ENCODE measurements at regions not wholly inside any gene's neighbourhood (a gene's known extent, or its start where the extent isn't known, plus 50 kb on each side); places are given as distances from the start of the nearest gene placed in this dataset.

DNA sequence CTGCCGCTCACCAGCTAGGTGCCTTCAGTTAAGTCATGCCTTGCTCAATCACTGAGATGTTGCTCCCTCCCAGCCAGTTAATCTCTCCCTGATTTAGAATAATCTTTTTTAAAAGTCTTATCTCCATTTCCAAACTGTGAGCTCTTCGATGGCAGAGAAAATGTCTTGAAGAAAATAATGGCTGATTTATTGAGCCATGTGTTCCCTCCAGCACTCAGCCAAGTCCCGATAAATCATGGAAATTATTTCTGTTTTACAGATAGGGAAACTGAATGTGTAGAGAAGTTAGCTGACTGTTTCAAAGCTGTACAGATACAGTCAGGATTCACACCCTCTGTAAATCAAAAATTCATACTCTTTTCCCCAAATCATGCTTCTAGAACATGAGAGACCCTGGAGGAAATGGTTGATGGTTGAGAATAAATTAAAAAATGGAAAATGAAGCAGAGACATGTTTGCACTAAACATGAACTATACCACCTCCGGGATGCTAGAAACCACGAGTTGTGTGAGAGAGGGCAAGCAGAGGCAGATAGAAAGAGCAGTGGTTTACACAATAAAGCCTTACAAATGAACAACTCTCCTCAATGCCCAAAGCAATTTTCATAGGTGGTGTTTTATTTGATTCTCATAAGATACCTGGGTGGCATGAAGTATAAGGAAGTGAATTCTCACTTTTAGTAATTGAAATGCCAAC, 376.4 kb downstream of the PLPP3 start:
- CTCF ChIA-PET, result no interaction called here
- Mint-ChIP-seq H3K36me3 (ENCODE audit: insufficient read depth, unreplicated experiment) (no peaks in the 10 kb centered on the region), H3K27ac (ENCODE audit: unreplicated experiment) (no peak overlapping the region), H3K4me1 (ENCODE audit: low read depth, unreplicated experiment) (no peaks in the 10 kb centered on the region), H3K9me3 (ENCODE audit: low read depth, unreplicated experiment) (peaks cover 3% of the 10 kb centered on the region), H3K4me3 (ENCODE audit: low read depth, unreplicated experiment) (no peak overlapping the region), H3K27me3 (ENCODE audit: unreplicated experiment) (no peaks in the 10 kb centered on the region)
- DNase-seq, result no peak
- TF ChIP-seq, protein P1, sequence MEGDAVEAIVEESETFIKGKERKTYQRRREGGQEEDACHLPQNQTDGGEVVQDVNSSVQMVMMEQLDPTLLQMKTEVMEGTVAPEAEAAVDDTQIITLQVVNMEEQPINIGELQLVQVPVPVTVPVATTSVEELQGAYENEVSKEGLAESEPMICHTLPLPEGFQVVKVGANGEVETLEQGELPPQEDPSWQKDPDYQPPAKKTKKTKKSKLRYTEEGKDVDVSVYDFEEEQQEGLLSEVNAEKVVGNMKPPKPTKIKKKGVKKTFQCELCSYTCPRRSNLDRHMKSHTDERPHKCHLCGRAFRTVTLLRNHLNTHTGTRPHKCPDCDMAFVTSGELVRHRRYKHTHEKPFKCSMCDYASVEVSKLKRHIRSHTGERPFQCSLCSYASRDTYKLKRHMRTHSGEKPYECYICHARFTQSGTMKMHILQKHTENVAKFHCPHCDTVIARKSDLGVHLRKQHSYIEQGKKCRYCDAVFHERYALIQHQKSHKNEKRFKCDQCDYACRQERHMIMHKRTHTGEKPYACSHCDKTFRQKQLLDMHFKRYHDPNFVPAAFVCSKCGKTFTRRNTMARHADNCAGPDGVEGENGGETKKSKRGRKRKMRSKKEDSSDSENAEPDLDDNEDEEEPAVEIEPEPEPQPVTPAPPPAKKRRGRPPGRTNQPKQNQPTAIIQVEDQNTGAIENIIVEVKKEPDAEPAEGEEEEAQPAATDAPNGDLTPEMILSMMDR (IDR thresholded peaks at IDR 0.05; ENCODE audit: unreplicated experiment), result no peak
- BruUV-seq (replicated peaks), result no TSS peak
- intact Hi-C loops (cut with micrococcal nuclease; ENCODE audit: unreplicated experiment), result no loop called here

DNA sequence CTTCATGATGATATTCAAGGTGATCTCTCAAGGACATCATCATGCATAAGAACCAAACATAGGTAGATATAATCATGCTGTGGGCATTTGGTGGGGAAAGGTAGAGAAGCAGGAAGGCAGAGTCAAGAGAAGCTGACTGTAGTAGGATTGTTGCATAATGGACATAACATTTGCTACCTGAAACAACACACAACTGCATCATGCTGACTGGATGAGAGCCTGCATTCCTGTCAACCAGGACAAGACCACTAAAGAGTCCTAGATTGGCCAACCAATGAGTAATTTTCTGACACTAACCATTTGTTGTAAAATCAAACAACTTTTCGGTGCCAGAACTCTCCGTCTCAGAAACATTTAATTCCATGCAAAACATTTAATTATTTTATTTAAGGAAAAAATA, 377.2 kb downstream of the PLPP3 start:
- peaks cover 3% of the 10 kb centered on the region for H3K9me3 Mint-ChIP-seq (ENCODE audit: low read depth, unreplicated experiment)
- CTCF ChIA-PET, result no interaction called here
- no peaks in the 10 kb centered on the region for H3K4me1 Mint-ChIP-seq (ENCODE audit: low read depth, unreplicated experiment)
- H3K27ac Mint-ChIP-seq (ENCODE audit: unreplicated experiment), result no peak overlapping the region
- intact Hi-C loops (cut with micrococcal nuclease; ENCODE audit: unreplicated experiment), result no loop called here
- no peaks in the 10 kb centered on the region for H3K27me3 Mint-ChIP-seq (ENCODE audit: unreplicated experiment)
- no peaks in the 10 kb centered on the region for H3K36me3 Mint-ChIP-seq (ENCODE audit: insufficient read depth, unreplicated experiment)
- H3K4me3 Mint-ChIP-seq (ENCODE audit: low read depth, unreplicated experiment), result no peak overlapping the region
- TF ChIP-seq, protein P1 (IDR thresholded peaks at IDR 0.05; ENCODE audit: unreplicated experiment), result no peak
- BruUV-seq (replicated peaks), result no TSS peak
- no peak for DNase-seq

DNA sequence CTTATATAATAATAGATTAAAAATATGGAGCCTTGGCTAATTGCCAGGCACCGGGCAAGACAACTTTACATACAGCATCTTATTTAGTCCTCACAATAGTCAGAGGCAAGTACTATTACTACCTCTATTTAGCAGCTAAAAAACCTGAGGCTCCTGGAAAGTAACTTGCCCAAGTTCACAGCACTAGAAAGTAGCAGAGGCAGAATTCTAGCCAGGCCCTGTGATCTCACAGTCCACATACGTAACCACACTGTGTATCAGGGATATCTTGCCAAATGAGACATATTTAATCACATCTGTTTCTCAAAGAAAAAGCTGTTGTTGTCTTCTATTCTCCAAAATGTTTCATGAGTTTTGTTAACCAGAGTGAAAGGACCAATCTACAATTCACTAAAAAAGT, 378.5 kb downstream of the PLPP3 start:
- Mint-ChIP-seq H3K27me3 (ENCODE audit: unreplicated experiment) (no peaks in the 10 kb centered on the region), H3K9me3 (ENCODE audit: low read depth, unreplicated experiment) (peaks cover 3% of the 10 kb centered on the region), H3K4me1 (ENCODE audit: low read depth, unreplicated experiment) (no peaks in the 10 kb centered on the region), H3K36me3 (ENCODE audit: insufficient read depth, unreplicated experiment) (no peaks in the 10 kb centered on the region), H3K27ac (ENCODE audit: unreplicated experiment) (no peak overlapping the region), H3K4me3 (ENCODE audit: low read depth, unreplicated experiment) (no peak overlapping the region)
- BruUV-seq (replicated peaks), result no TSS peak
- TF ChIP-seq, protein P1 (IDR thresholded peaks at IDR 0.05; ENCODE audit: unreplicated experiment), result no peak
- CTCF ChIA-PET, result no interaction called here
- no peak for DNase-seq
- intact Hi-C loops (cut with micrococcal nuclease; ENCODE audit: unreplicated experiment), result no loop called here

DNA sequence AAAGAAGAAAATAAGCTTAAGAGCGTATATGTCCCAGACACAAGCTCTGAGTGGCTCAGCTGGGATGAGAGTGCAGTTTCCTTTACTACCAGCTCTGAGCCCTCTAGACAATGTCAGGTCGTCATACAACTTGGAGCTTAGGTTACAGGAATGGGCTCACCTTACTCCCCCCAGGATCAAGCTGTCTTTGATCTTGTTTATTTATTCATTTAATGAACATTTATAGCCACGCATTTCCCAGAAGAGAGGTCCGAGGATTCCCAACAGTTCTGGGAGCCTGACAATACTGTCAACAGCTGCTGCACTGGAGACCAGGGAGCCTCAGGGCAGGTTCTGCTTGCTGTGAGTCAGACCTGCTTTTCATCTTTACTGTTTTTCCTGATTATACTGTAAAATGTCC, 378.9 kb downstream of the PLPP3 start:
- H3K4me3 Mint-ChIP-seq (ENCODE audit: low read depth, unreplicated experiment), result no peak overlapping the region
- no peak overlapping the region for H3K27ac Mint-ChIP-seq (ENCODE audit: unreplicated experiment)
- DNase-seq, result no peak
- CTCF ChIA-PET, result no interaction called here
- no peaks in the 10 kb centered on the region for H3K4me1 Mint-ChIP-seq (ENCODE audit: low read depth, unreplicated experiment)
- H3K27me3 Mint-ChIP-seq (ENCODE audit: unreplicated experiment), result no peaks in the 10 kb centered on the region
- BruUV-seq (replicated peaks), result no TSS peak
- TF ChIP-seq, protein P1 (IDR thresholded peaks at IDR 0.05; ENCODE audit: unreplicated experiment), result no peak
- intact Hi-C loops (cut with micrococcal nuclease; ENCODE audit: unreplicated experiment), result no loop called here
- peaks cover 3% of the 10 kb centered on the region for H3K9me3 Mint-ChIP-seq (ENCODE audit: low read depth, unreplicated experiment)
- H3K36me3 Mint-ChIP-seq (ENCODE audit: insufficient read depth, unreplicated experiment), result no peaks in the 10 kb centered on the region

Data from Calu3 (cell line).